ENCODE measurements at regions not wholly inside any gene's neighbourhood (a gene's known extent, or its start where the extent isn't known, plus 50 kb on each side); places are given as distances from the start of the nearest gene placed in this dataset.

DNA sequence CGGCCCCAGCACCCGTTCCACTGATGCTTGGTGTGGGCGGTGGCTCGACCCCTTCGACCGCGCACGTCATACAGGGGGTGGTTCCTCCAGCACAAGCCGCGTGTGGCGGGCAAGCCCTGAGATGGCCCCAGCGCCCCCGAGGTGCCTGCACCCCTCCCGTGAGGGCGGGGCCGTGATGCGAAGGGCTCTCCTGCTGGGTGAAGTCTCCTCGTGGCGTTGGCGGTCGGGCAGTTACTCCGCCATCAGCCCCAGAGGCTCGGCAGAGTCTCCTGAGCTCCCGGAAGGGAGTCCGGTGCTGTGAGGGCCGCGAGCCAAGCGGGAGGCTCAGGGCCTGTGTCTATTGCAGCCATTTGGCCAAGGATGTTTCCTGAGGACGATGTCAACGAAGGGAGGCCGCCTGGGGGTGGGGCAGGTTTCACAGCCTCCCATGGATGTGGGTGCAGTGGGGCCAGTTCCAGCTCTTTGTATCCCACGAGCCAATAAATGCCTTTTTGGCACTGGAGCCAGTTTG is 78.1 kb upstream of the GALNT9 start:
- TF ChIP-seq CTCF (conservative IDR thresholded peaks at IDR 0.05; ENCODE audit: control insufficient read depth, insufficient read depth, low read depth, low read length), result no peak
- no peak for DNase-seq (ENCODE audit: low read depth)
- H3K4me3 ChIP-seq (ENCODE audit: control insufficient read depth, low read depth, low read length), result no peak overlapping the region

DNA sequence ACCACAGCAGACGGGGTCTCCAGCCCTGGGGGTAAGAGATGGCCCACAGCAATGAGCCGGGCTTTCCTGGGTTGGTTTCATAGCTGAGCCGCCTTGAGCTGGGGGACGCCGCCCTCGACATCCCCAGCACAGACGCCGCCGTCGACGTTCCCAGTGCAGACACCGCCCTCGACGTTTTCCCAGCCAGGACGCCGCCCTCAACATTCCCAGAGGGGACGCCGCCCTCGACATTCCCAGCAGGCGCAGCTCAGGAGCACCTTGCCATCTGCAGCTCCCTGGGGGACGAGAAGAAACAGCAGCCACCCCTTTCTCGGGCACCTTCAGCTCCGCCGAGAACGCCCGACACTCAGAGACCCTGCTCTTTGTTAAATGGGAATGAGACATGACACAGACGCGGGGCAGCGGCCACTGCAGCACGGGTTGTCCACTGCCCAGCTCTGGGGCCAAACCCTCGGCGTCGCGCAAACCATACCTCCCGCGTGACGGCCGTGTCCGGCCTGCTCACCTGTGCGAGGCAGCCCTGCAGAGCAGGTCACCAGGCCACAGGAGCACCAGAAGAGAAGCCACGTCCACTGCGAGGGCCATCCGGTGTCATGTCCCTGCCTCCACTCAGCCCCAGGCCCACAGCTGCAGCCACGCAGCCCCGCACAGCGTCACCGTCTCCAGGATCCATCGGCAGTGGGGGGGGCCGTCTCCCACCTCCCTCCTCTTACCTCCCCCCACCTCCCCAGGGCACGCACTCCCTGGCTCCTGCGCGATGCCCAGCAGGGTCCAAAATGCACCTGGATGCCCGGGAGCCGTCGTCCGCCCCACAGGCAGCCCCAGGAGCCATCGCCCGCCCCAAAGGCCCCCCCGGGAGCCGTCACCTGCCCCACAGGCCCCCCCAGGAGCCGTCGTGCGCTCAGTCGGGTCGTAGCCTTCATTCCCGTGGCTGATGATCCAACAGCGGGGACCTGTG is 77.4 kb upstream of the GALNT9 start:
- DNase-seq (ENCODE audit: low read depth), result no peak
- no peak for TF ChIP-seq CTCF (conservative IDR thresholded peaks at IDR 0.05; ENCODE audit: control insufficient read depth, insufficient read depth, low read depth, low read length)
- no peak overlapping the region for H3K4me3 ChIP-seq (ENCODE audit: control insufficient read depth, low read depth, low read length)

- DNase-seq (ENCODE audit: low read depth), result no peak
- TF ChIP-seq CTCF (conservative IDR thresholded peaks at IDR 0.05; ENCODE audit: control insufficient read depth, insufficient read depth, low read depth, low read length), result no peak
- H3K4me3 ChIP-seq (ENCODE audit: control insufficient read depth, low read depth, low read length), result no peak overlapping the region
These were observed 76.4 kb upstream of the GALNT9 start for GRCh38 chr12:132405742-132406251.

GRCh38 chr12:132404951-132405741 is 75.8 kb upstream of the GALNT9 start:
- no peak for TF ChIP-seq CTCF (conservative IDR thresholded peaks at IDR 0.05; ENCODE audit: control insufficient read depth, insufficient read depth, low read depth, low read length)
- no peak for DNase-seq (ENCODE audit: low read depth)
- H3K4me3 ChIP-seq (ENCODE audit: control insufficient read depth, low read depth, low read length), result no peak overlapping the region

DNA sequence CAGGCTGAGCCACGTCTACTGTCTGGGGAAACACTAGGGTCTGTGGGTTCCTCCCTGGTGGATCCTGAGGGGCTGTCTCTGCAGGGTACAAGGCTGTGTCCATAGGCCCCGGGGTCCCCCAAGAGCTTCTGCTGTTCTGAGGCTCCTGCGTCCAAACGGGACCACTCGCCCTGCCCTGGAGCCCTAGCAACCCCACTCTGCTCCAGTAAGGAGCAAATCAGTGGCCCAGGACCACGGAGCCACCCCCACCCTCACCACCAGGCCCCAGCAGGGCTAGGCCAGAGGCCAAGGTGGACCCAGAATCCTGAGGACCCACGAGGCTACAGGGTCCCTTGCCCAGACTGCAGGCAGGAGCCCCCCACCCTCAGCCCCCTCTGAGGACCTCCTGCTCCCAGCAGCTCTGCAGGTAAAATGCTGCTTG is 75.1 kb upstream of the GALNT9 start:
- no peak for TF ChIP-seq CTCF (conservative IDR thresholded peaks at IDR 0.05; ENCODE audit: control insufficient read depth, insufficient read depth, low read depth, low read length)
- H3K4me3 ChIP-seq (ENCODE audit: control insufficient read depth, low read depth, low read length), result no peak overlapping the region
- DNase-seq (ENCODE audit: low read depth), result no peak

GRCh38 chr12:132403636-132404434 is 74.4 kb upstream of the GALNT9 start:
- no peak for TF ChIP-seq CTCF (conservative IDR thresholded peaks at IDR 0.05; ENCODE audit: control insufficient read depth, insufficient read depth, low read depth, low read length)
- DNase-seq (ENCODE audit: low read depth), result no peak
- no peak overlapping the region for H3K4me3 ChIP-seq (ENCODE audit: control insufficient read depth, low read depth, low read length)

Data from fibroblast of mammary gland (primary cell).